ENCODE measurements at regions not wholly inside any gene's neighbourhood (a gene's known extent, or its start where the extent isn't known, plus 50 kb on each side); places are given as distances from the start of the nearest gene placed in this dataset.

DNA sequence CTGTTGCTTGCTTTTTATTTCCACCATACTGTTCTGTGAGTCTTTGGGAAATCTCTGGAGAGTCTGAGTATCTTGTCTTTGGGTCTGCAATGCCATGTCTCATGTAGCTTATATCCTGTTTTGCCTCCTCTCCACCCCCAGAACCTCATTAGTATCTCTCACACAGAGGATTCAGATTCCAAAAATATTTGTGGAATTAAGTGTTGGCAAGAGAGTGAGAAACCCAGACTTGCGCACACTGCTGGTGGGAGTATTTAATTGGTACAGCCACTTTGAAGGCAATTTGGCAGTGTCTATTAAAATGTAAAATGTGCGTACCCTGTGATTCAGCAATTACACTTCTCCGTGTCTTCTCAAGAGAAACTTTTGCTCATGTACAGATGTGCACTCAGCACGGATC is 68.6 kb downstream of the ZNF621 start:
- DNase-seq: no peak

DNA sequence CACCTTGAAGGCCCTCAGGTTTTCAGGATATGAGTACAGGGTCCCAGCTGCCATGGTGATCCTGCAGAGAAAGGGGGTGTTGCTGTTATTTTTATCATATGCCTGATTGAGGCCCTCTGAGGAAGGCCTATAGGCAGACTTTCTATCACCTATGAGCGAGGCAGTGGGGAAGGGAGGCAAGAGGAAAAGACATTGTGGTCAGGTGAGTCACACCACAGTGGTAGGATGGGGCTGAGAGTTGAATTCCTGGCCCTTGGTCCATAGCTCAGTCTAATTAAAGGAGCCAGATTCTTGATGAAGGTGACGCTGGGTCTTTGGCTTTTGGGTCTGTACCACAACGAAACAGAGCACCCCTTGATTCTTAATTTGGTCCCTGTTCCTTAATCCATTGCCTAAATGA is 72.7 kb downstream of the ZNF621 start:
- DNase-seq: no peak

DNA sequence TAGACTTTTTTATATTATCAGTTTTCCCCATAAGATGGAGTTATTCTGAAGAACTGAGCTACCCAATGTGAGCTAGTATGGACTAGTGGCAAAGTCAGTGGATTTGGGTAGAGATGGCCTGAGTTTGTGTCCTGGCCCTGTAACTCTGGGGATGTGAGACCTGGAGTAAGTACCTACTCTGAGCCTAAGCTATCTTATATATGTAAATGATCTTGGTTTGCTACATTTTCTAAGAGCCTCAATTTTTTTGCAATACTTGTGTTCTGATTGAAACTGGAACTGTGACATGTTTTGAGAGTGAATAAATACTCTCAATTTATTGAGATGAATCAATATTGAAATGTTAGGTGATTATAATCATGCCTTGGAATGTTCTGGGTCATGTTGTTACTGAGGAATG is 73.6 kb downstream of the ZNF621 start:
- no peak for DNase-seq

DNA sequence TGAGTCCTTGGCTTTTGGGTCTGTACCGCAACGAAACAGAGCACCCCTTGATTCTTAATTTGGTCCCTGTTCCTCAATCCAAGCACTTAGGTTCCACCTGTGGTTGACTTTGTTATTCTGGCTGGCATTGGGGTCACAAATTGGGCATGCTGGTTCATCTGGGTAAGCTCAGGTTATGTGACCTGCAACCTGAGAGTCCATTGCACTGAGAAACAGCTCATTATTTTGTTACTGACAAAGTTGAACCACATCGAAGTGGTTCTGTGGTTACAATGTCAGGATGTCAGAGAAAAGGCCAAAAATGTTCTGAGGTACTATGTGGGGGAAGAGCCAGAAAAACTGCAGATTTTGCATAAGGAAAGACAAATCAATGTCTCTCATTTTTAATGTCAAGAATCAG is 74.2 kb downstream of the ZNF621 start:
- DNase-seq: no peak

DNA sequence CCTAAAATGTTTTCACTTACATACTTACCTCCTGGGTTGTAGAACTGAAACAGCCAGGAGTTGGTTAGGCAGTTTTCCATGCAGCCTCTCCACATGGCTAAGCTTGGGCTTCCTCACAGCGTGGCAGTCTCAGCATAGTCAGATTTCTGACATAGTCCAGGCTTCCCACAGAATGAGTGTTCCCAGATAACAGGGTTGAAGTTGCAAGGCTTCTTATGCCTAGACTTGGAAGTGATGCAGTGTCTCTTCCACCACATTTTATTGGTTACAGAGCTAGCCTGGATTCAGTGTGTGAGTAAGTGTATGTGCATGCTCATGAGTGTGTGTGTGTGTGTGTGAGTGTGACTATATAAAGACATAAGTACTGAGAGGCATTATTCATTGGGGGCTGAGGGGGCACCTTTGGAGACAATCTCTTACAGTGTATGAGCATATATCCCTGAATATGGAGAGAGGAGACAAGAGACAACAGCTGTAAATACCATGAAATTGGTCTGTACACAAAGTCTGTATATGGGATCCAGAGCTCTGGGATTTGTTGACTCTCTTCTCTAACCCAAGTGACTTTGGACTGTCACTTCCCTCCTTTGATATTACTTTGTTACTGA is 78.1 kb downstream of the ZNF621 start:
- DNase-seq: no peak

DNA sequence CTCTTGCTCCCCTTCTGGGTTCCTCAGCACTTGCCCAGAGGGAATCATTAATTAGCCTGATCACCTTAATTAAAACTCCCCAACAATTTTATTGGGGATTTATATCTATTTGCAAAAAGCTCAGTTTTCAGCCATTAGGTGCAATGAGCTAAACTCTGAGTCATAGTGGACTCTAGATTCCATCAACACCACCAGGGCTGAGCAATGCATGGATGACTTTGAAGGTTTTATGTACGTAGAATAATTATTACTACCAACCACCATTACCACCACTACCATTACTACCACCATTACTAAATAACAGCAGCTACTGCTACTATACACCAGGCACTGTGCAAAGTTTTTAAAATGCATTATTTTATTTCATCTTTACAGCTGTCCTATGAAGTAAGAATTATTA is 81.2 kb downstream of the ZNF621 start:
- DNase-seq: no peak

DNA sequence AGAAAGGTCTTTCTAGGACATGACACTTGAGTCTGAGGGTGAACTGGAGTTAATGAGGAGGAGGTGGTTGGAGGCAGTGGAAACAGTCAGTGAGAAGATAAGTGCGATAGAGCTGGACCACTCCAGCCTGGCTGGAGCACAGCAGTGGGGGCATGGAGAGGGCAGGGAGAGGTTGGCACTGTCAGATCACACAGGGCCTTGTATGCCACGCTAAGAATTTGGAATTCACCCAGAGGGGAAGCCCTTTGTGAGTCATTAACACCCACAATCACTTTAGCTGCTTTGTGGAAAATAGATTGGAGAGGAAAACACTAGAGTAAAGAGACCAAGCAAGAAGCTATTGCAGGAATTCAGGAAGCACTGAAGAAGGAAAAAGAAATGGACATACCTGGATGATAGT is 83.3 kb downstream of the ZNF621 start:
- no peak for DNase-seq

DNA sequence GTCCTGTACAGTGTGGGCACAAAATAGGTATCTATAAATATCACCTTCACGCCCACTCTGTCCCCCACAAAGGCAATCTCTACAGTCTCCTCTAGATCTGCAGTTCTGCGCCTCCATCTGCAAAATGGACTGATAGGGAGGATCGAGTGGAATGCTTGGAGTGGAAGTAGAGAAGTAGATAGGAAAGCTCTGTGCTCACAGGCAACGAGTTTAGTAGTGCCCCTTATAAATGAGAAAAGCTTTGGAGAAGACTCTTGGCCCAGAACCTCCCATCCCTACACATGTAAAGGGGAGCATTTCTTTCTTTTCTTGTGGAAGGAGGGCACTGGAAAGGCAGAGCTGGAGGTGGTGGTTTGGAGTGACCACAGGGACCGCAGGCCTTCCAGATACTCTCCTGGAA is 88.5 kb downstream of the ZNF621 start:
- DNase-seq: no peak

DNA sequence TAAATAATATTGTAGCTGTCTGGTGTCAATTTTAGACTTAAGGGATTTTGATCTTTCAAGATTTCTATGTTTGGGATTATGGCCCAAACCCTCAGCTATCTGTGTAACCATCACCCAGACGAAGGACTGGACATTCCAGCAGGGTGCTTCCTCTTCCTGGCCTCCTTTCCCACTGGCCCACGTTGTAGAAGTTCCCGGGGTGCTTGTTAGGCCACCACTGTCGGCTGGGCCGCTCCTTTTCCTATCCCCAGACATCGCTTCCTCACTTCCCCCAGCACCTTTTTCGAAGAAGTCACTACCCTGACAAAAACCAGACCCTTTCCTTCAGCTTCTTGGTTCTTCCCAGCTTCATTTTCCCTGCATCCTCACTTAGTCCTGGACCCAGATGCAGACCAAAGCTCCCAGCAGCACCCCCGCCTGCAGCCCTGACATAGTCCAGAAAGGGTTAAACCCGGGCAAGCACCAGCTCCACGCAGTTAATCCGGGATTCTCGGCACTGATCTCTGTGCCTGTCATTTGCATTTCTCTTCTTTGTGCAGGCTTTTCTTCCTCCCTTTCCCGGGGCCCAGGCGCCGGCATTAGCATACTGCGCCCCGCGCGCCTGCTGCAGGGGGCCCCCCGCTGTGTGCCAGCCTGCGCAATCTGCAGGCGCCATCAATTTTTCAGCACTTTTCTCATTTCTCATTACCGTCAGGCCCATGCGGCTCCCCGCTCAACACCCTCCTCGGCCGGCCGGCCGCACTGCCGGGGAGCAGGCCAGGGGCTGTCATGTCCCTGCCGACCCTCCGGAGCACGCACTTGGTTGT is 90.6 kb downstream of the ZNF621 start:
- no peak for DNase-seq

DNA sequence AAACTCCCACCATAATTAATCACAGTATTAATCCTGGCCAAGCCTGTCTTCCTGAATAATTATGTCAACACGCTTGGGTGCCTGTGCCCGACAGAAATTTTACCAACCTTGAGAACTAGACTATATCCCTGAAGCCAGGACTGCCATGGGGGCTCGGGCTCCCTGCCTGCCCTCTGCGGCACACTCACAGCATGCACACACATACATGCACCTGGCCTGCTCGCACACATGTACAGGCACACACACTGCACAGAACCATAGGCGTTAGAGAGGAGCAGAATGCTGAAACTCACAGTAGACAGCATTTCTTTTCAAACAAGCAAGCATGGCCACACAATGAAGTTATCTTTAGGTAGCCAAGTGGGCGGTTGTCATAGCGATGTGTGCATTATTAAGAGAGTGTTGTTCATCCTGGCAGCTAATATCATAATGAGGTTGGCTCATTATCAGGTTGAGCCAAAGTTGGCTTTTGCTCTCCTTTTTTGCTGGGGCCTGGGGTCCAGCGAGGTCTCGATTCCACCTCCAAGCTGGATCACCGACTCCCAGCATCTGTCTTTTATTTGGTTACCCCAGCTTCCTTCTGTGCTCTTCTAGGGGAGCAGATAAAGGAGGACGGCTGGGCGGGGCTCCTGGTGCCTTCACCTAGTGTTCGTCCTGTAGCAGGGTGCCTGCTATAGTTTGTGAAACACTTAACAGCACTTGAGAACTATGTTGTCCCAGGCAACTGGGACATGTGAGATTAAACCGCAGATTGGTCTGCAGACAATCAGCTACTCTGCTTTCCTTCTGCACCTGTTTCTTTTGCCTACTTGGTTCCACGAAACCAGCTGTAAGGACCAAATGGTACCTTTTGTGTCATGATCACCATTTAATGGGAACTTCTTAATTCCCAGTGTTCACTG is 91.4 kb downstream of the ZNF621 start:
- no peak for DNase-seq

DNA sequence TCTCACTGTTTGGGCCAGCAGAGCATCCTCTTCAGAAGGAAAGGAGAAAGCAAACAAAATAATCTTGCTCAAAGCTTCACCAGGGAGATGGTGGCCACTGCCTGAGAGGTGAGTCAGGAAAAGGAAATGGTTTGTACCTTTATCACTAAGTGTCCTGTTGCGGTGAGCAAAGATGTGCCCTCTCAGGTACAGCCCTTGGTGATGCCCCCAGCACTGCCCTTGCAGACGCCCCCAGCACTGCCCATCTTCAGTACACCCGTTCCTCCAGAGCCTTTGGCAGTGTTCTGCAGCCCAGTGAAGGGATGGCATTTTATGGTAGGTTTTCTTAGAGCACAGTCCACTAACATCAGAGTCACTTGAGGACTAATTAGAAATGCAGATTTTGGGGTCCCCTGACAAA is 92.3 kb downstream of the ZNF621 start:
- no peak for DNase-seq

DNA sequence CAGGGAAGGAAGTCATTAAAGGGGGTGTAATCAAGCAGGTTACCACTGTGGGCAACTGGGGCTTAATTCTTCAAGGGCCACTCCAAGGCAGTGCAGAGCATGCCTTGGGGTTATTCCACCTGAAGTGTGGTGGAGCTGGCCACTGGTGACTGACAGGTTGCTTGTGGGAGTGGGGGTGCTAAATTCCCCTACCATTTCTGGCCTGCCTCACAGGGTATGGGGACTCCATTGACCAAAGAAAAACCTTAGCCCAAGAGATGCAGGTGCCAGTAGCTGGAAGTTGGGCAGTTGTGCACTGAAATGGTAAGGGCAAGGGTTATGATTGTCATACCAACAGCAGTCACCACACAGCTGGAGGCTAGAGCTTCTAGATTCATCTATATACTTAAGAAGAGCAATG is 93.4 kb downstream of the ZNF621 start:
- no peak for DNase-seq

DNA sequence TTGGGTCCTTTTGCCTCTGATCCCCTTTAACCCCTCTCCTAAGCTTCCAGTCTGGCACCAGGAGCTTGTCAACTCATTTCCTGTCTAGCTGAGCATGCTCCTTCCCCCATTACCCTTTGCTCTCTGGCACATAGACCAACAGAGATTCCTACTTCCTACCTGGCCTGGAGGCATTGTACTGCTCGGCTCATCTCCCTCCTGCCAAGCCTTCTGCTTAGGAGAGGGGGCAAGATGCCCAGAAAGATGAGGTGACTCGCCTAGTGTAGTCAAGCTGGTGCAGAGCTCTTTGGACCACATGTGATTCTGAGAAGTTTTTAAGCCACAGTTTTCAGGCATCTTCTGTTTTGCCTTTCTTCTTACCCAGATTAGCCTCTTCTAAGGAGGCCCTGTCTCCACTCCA is 95.4 kb downstream of the ZNF621 start:
- DNase-seq: no peak

DNA sequence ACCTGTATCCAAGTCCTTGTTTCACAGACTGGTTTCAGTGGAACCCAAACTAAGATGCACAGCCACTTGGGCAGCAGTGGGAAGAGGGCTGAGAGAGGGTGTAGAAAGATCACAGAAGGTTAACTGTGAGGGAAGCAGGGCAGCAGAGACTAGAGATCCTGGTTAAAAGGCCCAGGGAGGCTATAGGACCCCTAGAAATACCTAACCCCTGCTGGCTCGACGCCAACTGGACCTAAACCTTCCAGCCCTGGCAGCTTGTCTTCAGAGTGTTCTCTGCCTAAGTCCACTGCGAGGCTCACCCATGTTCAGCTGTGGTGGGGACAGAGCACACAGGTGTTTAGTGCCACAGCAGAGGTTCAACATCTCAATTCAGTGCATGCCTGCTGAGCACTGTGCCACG is 96.5 kb downstream of the ZNF621 start:
- DNase-seq: no peak

DNA sequence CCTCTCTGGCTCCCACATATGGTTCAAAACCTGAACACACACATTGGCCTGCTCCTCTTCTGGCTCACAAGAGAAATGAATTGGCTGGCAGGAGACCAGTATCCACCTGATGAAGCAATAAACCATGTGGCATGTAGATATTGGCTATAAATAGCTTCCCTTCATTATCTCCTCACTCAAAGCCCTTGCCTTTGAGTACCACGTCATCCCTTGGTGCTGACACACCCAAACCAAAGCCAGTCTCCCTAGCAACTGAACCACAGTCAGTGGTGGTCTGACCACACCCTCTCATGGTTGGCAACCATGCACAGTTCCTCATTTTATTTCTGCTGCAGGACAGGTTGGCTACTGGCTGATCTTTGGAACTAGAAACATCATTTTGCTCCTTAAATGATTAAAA is 98.8 kb downstream of the ZNF621 start:
- peak; percentile 59 for DNase-seq

DNA sequence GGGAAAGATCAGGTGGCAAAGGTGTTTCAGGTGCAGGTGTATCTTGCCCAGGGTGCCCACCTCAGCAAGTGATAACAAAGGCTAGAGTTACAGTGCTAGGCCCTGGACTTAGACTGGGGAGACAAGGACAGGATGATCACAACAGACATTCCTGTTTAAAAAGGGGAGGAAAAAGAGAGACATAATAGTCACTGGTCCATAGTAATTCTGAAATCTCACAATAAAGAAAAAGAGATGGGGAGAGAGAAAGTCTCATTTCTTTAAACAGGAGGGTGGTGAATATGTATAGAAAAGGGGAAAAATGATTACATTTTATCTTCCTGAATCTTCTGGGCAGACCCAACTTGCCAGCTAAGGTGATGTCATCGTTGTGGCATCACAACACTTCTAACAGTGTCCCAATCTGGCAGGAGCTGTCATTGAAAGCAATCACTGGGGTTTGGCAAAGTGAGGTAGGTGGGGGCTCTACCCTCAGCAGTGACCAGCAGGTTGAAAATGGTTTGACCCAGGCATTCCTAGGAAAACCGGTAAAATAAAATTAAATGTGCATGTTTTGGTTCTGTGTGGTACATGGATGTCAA is 99.5 kb downstream of the ZNF621 start:
- no peak for DNase-seq

DNA sequence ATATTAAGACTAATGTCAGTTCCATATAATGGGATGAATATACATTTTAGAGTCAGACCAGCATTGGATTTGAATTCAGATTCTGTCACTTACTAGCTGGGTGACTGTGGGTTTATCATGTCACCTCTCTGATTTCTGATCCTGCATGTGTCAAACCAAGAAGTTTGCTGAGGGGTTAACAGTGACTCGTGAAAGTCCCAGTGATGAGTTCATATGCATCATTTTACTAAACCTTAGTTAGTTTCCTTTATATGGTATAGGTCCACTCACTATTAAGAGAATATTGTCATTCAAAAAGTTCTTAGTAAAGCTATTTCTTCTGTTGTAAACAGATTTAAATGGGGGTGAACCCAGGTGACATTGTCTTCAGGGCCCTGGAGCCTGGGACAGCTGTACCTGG is 102.3 kb downstream of the ZNF621 start:
- no peak for DNase-seq

DNA sequence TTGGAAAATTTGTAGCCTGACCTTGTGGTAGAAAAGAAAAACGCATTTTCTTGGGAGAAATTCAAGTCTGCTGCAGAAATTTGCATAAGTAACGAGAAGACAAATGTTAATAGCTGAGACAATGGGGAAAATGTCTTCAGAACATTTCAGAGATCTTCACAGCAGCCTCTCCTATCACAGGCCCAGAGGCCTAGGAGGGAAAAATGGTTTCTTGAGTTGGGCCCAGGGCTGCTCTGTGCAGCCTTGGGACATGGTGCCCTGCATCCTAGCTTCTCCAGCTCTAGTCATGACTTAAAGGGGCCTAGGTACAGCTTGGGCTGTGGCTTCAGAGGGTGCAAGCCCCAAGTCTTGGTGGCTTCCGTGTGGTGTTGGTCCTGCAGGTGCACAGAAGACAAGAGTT is 104.2 kb downstream of the ZNF621 start:
- DNase-seq: no peak

DNA sequence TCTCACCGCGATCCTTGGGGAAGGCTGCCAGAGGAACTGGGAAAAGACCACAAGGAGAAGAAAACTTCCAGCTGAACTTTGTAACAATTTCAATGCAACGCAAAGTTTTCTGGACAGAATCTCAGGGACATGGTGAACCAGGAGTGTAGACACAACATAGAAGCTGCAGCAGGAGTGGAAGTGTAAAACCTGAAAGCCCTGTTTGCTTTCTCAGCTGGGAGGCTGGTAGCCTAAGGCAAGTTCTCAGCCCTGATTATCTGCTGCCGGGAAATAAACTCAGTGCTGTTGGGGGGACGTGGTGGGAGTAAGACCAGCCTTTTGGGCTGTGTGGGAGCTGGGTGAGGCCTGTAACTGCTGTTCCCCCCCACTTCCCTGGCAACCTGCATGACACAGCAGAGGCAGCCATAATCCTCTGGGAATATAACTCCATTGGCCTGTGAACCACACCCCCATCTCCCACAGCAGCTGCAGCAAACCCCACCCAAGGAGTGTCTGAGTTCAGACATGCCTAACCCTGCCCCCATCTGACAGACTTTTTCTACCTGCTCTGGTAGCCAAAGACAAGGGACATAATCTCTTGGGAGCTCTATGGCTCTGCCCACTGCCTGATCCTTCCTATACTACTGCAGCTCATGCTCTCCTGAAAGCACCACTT is 106.7 kb downstream of the ZNF621 start:
- DNase-seq: no peak

DNA sequence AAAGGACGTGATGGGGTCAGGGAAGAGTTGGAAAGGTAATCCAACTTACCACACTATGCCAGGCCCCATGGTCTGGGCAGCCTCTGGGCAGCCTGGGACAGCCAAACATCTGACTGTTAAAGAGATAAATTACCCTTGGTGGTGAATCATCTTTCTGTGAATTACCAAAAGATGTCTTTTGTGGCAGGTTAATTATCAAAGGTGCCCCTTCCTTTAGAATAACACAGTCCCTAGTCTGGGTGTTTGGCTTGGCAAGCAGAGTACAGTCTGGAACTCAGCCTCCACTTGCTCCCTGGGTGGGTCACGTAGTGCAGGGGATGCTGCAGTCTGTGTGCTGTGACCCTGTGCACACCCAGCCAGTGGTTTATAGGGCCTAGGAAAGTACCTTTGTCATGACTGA is 113.1 kb downstream of the ZNF621 start:
- DNase-seq: no peak

DNA sequence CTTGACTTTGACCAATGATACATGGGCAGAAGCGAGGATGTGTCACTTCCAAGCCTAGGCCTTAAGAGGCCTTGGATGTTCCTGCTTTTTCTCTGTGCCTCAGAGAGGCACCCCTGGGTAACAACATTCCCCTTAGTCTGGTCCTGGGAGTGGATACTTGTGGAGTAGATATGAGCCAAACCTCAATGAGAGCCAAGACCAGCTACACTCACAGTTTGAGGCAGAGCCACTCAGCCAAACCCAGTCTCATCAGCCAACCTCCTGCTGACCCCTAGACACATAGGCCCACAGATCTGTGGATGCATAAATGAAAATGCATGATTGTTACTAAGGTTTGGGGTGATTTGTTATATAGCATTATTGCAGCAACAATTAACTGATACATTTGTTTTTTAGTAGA is 114.2 kb downstream of the ZNF621 start:
- DNase-seq: no peak

DNA sequence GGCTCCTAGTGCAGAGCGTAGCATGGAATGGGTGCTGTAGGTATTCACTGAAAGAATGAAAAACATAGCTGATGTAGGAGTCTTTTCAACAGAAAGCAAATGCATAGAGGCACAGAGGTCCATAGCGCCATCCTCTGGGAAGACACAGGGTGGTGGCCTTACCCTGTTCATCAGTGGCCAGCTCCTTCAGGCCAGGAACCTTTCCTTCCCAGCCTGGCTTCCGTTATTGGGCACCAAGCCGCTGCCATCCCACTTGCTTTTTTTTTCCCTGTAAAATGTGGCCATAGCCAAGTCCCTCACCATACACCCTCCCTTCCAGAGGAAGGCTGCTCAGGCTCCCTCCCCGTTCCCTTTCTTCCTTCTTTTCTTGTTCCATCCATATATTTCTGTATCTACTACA is 118.1 kb downstream of the ZNF621 start:
- DNase-seq: no peak

DNA sequence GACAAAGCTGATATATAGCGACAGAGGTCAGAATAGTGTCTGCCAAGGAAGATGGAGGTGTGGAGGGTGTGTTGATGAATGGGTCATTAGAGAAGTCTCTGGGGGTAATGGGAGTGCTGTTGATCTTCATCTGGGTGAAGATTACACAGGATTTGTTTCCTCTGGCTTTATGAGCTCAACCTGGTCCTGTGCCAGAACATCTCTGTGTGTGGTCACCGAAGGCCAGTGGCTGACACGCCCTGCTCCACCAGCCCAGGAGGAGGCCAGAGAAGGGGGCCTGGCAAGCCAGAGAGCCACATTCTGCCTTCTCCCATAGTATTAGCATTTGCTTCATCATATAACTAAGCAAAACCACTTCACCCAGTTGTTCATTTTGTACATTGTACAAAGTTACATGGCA is 121.1 kb downstream of the ZNF621 start:
- no peak for DNase-seq

Measured in CD4-positive, alpha-beta T cell treated with Interleukin-17A for 1 hour (primary cell).